Right lobe of liver (tissue), 6 donors: ENCODE measurements at regions not wholly inside any gene's neighbourhood (a gene's known extent, or its start where the extent isn't known, plus 50 kb on each side); places are given as distances from the start of the nearest gene placed in this dataset.

ENCODE experiments used
- ATAC-seq, 4 donors: fragments of 200-7000 bp; cut with Tn5 transposase; one replicate each; pipeline ENCODE4 v1.9.1; 2020; ENCODE audit warnings: mild to moderate bottlenecking in 4 of 4, moderate library complexity in 4 of 4
- DNase-seq, 3 donors: peaks; one replicate each; pipeline ENCODE4 v3.0.0-alpha.2; 2020
- H3K27ac ChIP-seq, 3 donors: fragments of 200-600 bp; one replicate each; pipeline ENCODE4 v1.8.0; 2022
- H3K27me3 ChIP-seq, 2 donors: fragments of 200-600 bp; one replicate each; pipeline ENCODE4 v1.8.0; 2022
- H3K36me3 ChIP-seq, 4 donors: fragments of 200-600 bp; sonication (generic) in 1 of 4; one replicate each; pipeline versions ENCODE4 v1.5.1 to v1.8.0; 2017 to 2022; ENCODE audit warnings: control low read depth in 1 of 4
- H3K4me1 ChIP-seq, 4 donors: fragments of 200-600 bp; sonication (generic) in 1 of 4; one replicate each; pipeline versions ENCODE4 v1.5.1 to v1.8.0; 2017 to 2022; ENCODE audit warnings: control low read depth in 1 of 4
- H3K4me3 ChIP-seq, 3 donors: fragments of 200-600 bp; one replicate each; pipeline ENCODE4 v1.8.0; 2022
- H3K9me3 ChIP-seq, 4 donors: fragments of 200-600 bp; sonication (generic) in 1 of 4; one replicate each; pipeline versions ENCODE4 v1.5.1 to v1.8.0; 2017 to 2022; ENCODE audit warnings: control low read depth in 1 of 4
- CTCF ChIP-seq, 4 donors: fragments of 200-600 bp in 3 of 4; fragments of 450-650 bp in 1 of 4; IDR thresholded peaks; one replicate each; pipeline versions ENCODE4 v1.5.1 to v1.8.0; 2016 to 2022; ENCODE audit warnings: antibody characterized with exemption in 4 of 4, mild to moderate bottlenecking in 2 of 4
- POLR2A ChIP-seq: fragments of 450-650 bp; IDR thresholded peaks from one replicate; pipeline ENCODE4 v1.6.1; 2017; ENCODE audit warnings: antibody characterized with exemption, mild to moderate bottlenecking
- WGBS: methylation state at CpG from one replicate; pipeline ENCODE4 v1.1.6; 2018; ENCODE audit warnings: low coverage, low lambda C conversion rate; ENCODE audit not compliant: insufficient coverage; ENCODE audit errors: missing lambda C conversion rate; 5-methylcytosine and 5-hydroxymethylcytosine counted together
- intact Hi-C, 2 donors: fragments of 100-400 bp; cut with DNase I; formaldehyde crosslinking; loops; one replicate each; pipeline versions ENCODE4 v1.11.2 to v1.14.1; 2022
- donor health status: DM: no; HTN: yes; CAD: no.
- donor health status: DM: no; HTN: no; CAD: no.
- donor health status: DM: no; HTN: no; CAD: no.
- donor health status: DM: no; HTN: yes; CAD: no.
- donor health status: DM: no; HTN: yes; CAD: no.

- no peaks in the 10 kb centered on the region for H3K36me3 ChIP-seq
- H3K4me3 ChIP-seq: no peak overlapping the region
- H3K27me3 ChIP-seq: no peaks in the 10 kb centered on the region
- peaks cover 0 to 6% (median 0%) of the 10 kb centered on the region in 4 donors for H3K4me1 ChIP-seq
- no peaks in the 10 kb centered on the region for H3K9me3 ChIP-seq
- 84% methylated on average over 3 of the region's 4 CpGs for WGBS
- no peak overlapping the region for H3K27ac ChIP-seq
- DNase-seq (no peak), ATAC-seq (no peak)
- TF ChIP-seq CTCF (IDR thresholded peaks at IDR 0.05) (no peak), POLR2A (no peak)
- intact Hi-C loops: no loop called here
Observed at GRCh38 chr22:19592464-19592863, 68.3 kb upstream of the CLDN5 start.

GRCh38 chr22:19593991-19594569 is 69.9 kb upstream of the CLDN5 start:
- intact Hi-C loops: no loop called here
- ATAC-seq: no peak
- WGBS: 63% methylated on average over 7 of the region's 7 CpGs
- H3K9me3 ChIP-seq: no peaks in the 10 kb centered on the region
- H3K4me1 ChIP-seq: peaks cover 0 to 20% (median 7%) of the 10 kb centered on the region in 4 donors
- no peak overlapping the region for H3K4me3 ChIP-seq
- no peaks in the 10 kb centered on the region for H3K36me3 ChIP-seq
- DNase-seq: no peak
- no peaks in the 10 kb centered on the region for H3K27me3 ChIP-seq
- H3K27ac ChIP-seq: no peak overlapping the region
- no peak for TF ChIP-seq CTCF (IDR thresholded peaks at IDR 0.05)
- TF ChIP-seq POLR2A: no peak

- Histone ChIP-seq H3K36me3 (no peaks in the 10 kb centered on the region), H3K9me3 (no peaks in the 10 kb centered on the region), H3K27me3 (no peaks in the 10 kb centered on the region), H3K27ac (no peak overlapping the region), H3K4me3 (no peak overlapping the region), H3K4me1 (peaks cover 0 to 20% (median 7%) of the 10 kb centered on the region in 4 donors)
- TF ChIP-seq POLR2A: no peak
- no peak for TF ChIP-seq CTCF (IDR thresholded peaks at IDR 0.05)
- intact Hi-C loops: no loop called here
- 86% methylated on average over 7 of the region's 7 CpGs for WGBS
- ATAC-seq: no peak
- no peak for DNase-seq
Observed at GRCh38 chr22:19595532-19595931, 71.3 kb upstream of the CLDN5 start.

GRCh38 chr22:19596680-19597398 is 72.6 kb upstream of the CLDN5 start:
- Histone ChIP-seq H3K4me1 (peaks cover 0 to 20% (median 7%) of the 10 kb centered on the region in 4 donors), H3K27ac (peak overlapping the region in 2 of 3 donors; percentile 83 to 92), H3K9me3 (no peaks in the 10 kb centered on the region), H3K27me3 (no peaks in the 10 kb centered on the region), H3K4me3 (no peak overlapping the region), H3K36me3 (no peaks in the 10 kb centered on the region)
- ATAC-seq: peak in 3 of 4 donors; percentile 5 to 31 (median 28)
- 44% methylated on average over 7 of the region's 20 CpGs for WGBS
- TF ChIP-seq CTCF (IDR thresholded peaks at IDR 0.05) (no peak), POLR2A (no peak)
- no peak for DNase-seq
- intact Hi-C loops: no loop called here
